Esophagus muscularis mucosa (tissue), 4 donors: ENCODE measurements at regions not wholly inside any gene's neighbourhood (a gene's known extent, or its start where the extent isn't known, plus 50 kb on each side); places are given as distances from the start of the nearest gene placed in this dataset.

Source experiments
- EP300 ChIP-seq: sonication (generic); formaldehyde crosslinking; IDR thresholded peaks from one replicate; pipeline ENCODE4 v1.6.1; 2017; ENCODE audit warnings: antibody characterized with exemption
- POLR2A ChIP-seq: fragments of 450-650 bp; IDR thresholded peaks from one replicate; pipeline ENCODE4 v1.6.1; 2017; ENCODE audit warnings: antibody characterized with exemption, moderate library complexity, mild to moderate bottlenecking, low read depth
- POLR2AphosphoS5 ChIP-seq, 2 donors: sonication (generic); formaldehyde crosslinking; IDR thresholded peaks; one replicate each; pipeline ENCODE4 v1.6.1; 2017; ENCODE audit warnings: antibody characterized with exemption in 2 of 2
- TF ChIP-seq, protein P1 (sequence below), 3 experiments: fragments of 200-600 bp in 2 of 3; fragments of 450-650 bp in 1 of 3; sonication (generic) in 2 of 3; IDR thresholded peaks; one replicate each; pipeline ENCODE4 v1.5.1; 2017 to 2019; ENCODE audit warnings: antibody characterized with exemption in 3 of 3, mild to moderate bottlenecking in 2 of 3, moderate library complexity in 1 of 3

DNA sequence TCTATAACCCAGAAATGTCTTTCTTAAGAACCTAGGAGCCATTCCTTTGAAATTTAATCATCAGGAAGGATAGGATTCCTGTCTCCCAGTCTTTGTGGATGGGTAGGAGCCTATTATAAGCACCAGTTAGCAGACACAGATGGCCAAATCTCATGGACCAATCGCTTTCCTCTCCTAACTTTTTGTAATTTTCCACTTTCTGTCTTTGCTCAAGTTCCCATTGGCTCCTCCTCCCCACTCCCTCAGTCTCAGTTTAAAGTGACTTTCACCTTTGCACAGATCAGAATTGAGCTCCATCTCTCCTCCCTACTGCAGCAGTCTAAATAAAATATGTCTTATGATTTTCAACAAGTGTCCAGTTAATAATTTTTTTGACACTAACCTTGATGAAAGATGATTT lies 192.3 kb downstream of the HS3ST3A1 start:
- TF ChIP-seq POLR2AphosphoS5 (IDR thresholded peaks at IDR 0.05) (no peak), POLR2A (no peak), EP300 (no peak)
- TF ChIP-seq, protein P1, sequence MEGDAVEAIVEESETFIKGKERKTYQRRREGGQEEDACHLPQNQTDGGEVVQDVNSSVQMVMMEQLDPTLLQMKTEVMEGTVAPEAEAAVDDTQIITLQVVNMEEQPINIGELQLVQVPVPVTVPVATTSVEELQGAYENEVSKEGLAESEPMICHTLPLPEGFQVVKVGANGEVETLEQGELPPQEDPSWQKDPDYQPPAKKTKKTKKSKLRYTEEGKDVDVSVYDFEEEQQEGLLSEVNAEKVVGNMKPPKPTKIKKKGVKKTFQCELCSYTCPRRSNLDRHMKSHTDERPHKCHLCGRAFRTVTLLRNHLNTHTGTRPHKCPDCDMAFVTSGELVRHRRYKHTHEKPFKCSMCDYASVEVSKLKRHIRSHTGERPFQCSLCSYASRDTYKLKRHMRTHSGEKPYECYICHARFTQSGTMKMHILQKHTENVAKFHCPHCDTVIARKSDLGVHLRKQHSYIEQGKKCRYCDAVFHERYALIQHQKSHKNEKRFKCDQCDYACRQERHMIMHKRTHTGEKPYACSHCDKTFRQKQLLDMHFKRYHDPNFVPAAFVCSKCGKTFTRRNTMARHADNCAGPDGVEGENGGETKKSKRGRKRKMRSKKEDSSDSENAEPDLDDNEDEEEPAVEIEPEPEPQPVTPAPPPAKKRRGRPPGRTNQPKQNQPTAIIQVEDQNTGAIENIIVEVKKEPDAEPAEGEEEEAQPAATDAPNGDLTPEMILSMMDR (IDR thresholded peaks at IDR 0.05) = no peak
